ENCODE measurements at regions not wholly inside any gene's neighbourhood (a gene's known extent, or its start where the extent isn't known, plus 50 kb on each side); places are given as distances from the start of the nearest gene placed in this dataset.

DNA sequence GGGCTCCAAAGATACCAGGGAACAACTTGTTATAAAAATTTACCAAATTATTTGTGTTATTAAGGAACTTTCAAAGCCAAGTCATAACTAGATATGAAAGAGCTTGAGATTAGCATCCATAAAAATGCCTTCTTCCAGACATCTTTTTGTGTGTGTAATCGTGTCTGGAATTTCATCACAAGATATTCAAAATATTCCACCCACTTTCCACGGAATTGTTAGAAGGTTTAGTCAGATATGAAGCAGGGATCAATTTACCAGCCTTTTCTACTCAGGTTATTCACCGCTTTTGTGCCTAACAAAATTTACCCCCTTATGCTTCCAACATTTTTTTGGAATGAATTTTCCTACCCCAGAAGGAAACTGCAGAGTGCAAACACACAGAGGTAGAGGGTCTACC lies 130.2 kb upstream of the ACVR2A start:
- H3K9me3 Mint-ChIP-seq (ENCODE audit: unreplicated experiment) = no peaks in the 10 kb centered on the region
- TF ChIP-seq, protein P1, sequence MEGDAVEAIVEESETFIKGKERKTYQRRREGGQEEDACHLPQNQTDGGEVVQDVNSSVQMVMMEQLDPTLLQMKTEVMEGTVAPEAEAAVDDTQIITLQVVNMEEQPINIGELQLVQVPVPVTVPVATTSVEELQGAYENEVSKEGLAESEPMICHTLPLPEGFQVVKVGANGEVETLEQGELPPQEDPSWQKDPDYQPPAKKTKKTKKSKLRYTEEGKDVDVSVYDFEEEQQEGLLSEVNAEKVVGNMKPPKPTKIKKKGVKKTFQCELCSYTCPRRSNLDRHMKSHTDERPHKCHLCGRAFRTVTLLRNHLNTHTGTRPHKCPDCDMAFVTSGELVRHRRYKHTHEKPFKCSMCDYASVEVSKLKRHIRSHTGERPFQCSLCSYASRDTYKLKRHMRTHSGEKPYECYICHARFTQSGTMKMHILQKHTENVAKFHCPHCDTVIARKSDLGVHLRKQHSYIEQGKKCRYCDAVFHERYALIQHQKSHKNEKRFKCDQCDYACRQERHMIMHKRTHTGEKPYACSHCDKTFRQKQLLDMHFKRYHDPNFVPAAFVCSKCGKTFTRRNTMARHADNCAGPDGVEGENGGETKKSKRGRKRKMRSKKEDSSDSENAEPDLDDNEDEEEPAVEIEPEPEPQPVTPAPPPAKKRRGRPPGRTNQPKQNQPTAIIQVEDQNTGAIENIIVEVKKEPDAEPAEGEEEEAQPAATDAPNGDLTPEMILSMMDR (IDR thresholded peaks at IDR 0.05; ENCODE audit: unreplicated experiment) = no peak
- H3K27me3 Mint-ChIP-seq (ENCODE audit: insufficient read depth, unreplicated experiment) = peaks cover 11% of the 10 kb centered on the region
- intact Hi-C loops (cut with micrococcal nuclease) = no loop called here
- no peak for DNase-seq (ENCODE audit: unreplicated experiment)
- no peak overlapping the region for H3K4me3 Mint-ChIP-seq (ENCODE audit: unreplicated experiment)
- no peaks in the 10 kb centered on the region for H3K36me3 Mint-ChIP-seq (ENCODE audit: insufficient read depth, unreplicated experiment)
- H3K27ac Mint-ChIP-seq (ENCODE audit: low read depth, unreplicated experiment) = no peak overlapping the region
- CTCF ChIA-PET = interaction anchor here (1.8 kb wide), 1 partner anchor 12 kb away, joined by 5 read pairs; no protein-coding TSS in a partner anchor
- POLR2A ChIA-PET = no interaction called here
- no TSS peak for BruUV-seq (replicated peaks)
- no peaks in the 10 kb centered on the region for H3K4me1 Mint-ChIP-seq (ENCODE audit: insufficient read depth, unreplicated experiment)

DNA sequence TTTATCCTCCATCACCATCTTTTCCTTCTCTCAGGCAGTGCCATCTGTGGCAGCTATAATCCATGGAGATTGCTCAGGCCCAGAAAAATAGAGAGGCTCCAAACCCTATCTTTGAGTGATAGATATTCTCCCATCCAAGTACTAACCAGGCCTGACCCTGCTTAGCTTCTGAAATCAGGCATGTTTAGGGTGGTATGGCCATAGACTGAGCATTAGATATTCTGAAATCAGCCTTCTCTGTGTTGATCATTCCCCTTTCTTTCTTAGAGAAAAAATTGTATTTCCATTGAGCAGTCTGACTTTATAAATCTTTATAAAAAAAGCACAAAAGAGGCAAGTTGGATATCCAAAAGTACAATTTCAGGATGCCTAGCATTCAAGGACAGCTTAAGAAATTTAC lies 131.5 kb upstream of the ACVR2A start:
- H3K27me3 Mint-ChIP-seq (ENCODE audit: insufficient read depth, unreplicated experiment) = peaks cover 11% of the 10 kb centered on the region
- no peaks in the 10 kb centered on the region for H3K4me1 Mint-ChIP-seq (ENCODE audit: insufficient read depth, unreplicated experiment)
- CTCF ChIA-PET = interaction anchor here (1.8 kb wide), 1 partner anchor 11 kb away, joined by 5 read pairs; no protein-coding TSS in a partner anchor

DNA sequence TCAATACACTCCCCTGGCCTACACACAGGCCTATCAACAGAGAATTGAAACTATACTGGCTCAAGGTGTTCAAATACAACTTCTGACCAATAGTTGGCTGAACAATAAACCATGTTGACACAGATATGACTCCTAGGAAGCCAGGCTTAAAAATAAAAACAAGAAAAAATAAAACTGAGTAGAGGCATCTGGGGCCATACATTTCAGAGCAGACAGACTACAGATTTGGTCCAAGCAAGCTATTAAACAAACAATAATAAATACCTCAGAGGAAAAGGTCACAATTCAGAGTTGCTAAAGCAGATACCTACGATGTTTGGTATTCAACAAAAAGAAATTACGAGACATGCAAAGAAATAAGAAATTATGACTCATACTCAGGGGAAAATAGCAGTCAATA lies 132.8 kb upstream of the ACVR2A start:
- DNase-seq (ENCODE audit: unreplicated experiment) = no peak
- no peaks in the 10 kb centered on the region for H3K4me1 Mint-ChIP-seq (ENCODE audit: insufficient read depth, unreplicated experiment)
- H3K36me3 Mint-ChIP-seq (ENCODE audit: insufficient read depth, unreplicated experiment) = no peaks in the 10 kb centered on the region
- H3K9me3 Mint-ChIP-seq (ENCODE audit: unreplicated experiment) = peaks cover 5% of the 10 kb centered on the region
- H3K4me3 Mint-ChIP-seq (ENCODE audit: unreplicated experiment) = no peak overlapping the region
- ChIA-PET POLR2A (interaction anchor here (0.6 kb wide), 1 partner anchor 84 kb away, joined by 3 read pairs; no protein-coding TSS in a partner anchor), CTCF (no interaction called here)
- BruUV-seq (replicated peaks) = no TSS peak
- H3K27ac Mint-ChIP-seq (ENCODE audit: low read depth, unreplicated experiment) = no peak overlapping the region
- intact Hi-C loops (cut with micrococcal nuclease) = no loop called here
- TF ChIP-seq, protein P1 (IDR thresholded peaks at IDR 0.05; ENCODE audit: unreplicated experiment) = no peak
- H3K27me3 Mint-ChIP-seq (ENCODE audit: insufficient read depth, unreplicated experiment) = peaks cover 11% of the 10 kb centered on the region

More for the DNA sequence above, 131.5 kb upstream of the ACVR2A start:
- POLR2A ChIA-PET = no interaction called here
- BruUV-seq (replicated peaks) = no TSS peak
- no peak overlapping the region for H3K27ac Mint-ChIP-seq (ENCODE audit: low read depth, unreplicated experiment)
- TF ChIP-seq, protein P1 (IDR thresholded peaks at IDR 0.05; ENCODE audit: unreplicated experiment) = no peak
- DNase-seq (ENCODE audit: unreplicated experiment) = no peak
- H3K4me3 Mint-ChIP-seq (ENCODE audit: unreplicated experiment) = no peak overlapping the region
- intact Hi-C loops (cut with micrococcal nuclease) = no loop called here
- no peaks in the 10 kb centered on the region for H3K36me3 Mint-ChIP-seq (ENCODE audit: insufficient read depth, unreplicated experiment)
- H3K9me3 Mint-ChIP-seq (ENCODE audit: unreplicated experiment) = no peaks in the 10 kb centered on the region

DNA sequence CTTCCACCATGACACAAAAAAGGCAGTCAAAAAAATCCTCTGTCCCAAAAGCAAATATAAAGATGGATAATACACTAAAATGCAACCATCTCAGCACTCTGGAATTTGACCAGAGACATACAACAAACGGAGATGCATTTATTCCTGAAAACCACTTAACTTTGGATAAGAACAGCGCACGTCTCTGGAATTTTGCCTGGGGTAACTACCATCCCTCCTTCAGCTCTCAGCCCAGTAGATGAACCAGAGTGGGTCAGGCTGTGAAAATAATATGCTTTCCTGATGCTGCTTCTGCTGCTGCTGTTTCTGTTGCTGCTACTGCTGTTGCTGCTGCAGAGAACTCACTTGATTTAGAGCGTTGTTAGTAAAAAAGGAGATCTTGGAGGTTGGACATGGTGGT lies 133.8 kb upstream of the ACVR2A start:
- Mint-ChIP-seq H3K4me1 (ENCODE audit: insufficient read depth, unreplicated experiment) (no peaks in the 10 kb centered on the region), H3K36me3 (ENCODE audit: insufficient read depth, unreplicated experiment) (no peaks in the 10 kb centered on the region), H3K4me3 (ENCODE audit: unreplicated experiment) (no peak overlapping the region), H3K27me3 (ENCODE audit: insufficient read depth, unreplicated experiment) (peaks cover 6% of the 10 kb centered on the region), H3K27ac (ENCODE audit: low read depth, unreplicated experiment) (no peak overlapping the region), H3K9me3 (ENCODE audit: unreplicated experiment) (peaks cover 5% of the 10 kb centered on the region)
- TF ChIP-seq, protein P1 (IDR thresholded peaks at IDR 0.05; ENCODE audit: unreplicated experiment) = no peak
- BruUV-seq (replicated peaks) = no TSS peak
- DNase-seq (ENCODE audit: unreplicated experiment) = no peak
- intact Hi-C loops (cut with micrococcal nuclease) = no loop called here
- POLR2A ChIA-PET = interaction anchor here (0.7 kb wide), 1 partner anchor 24 kb away, joined by 3 read pairs; no protein-coding TSS in a partner anchor
- CTCF ChIA-PET = interaction anchor here (0.6 kb wide), 1 partner anchor 537 kb away, joined by 6 read pairs; no protein-coding TSS in a partner anchor

Data from MCF 10A (cell line).